ENCODE measurements at regions not wholly inside any gene's neighbourhood (a gene's known extent, or its start where the extent isn't known, plus 50 kb on each side); places are given as distances from the start of the nearest gene placed in this dataset.

DNA sequence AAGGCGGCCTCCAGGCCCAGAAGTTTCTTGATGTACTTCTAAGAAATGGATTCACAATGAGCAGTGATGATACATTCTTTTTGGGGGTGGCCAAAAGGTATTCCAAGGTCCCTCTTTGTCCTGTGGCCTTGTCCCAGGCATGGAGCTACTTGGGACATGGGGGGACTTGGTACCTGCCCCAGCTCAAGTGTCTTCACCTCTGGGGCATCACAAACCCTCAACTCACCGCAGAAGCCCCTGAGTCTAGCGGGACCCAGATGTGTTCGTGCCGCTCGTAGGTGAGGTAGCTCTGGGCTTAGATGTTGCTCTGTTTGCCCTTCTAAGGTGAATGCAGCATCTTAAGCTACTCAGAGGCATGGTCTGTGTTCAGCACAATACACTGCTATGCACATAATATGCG, 338.0 kb upstream of the IRX4 start:
- intact Hi-C loops (cut with DNase I), result no loop called here
- no peak for DNase-seq

- intact Hi-C loops (cut with DNase I), result no loop called here
- no peak for DNase-seq
Measured at GRCh38 chr5:2219149-2219776, 336.5 kb upstream of the IRX4 start.

DNA sequence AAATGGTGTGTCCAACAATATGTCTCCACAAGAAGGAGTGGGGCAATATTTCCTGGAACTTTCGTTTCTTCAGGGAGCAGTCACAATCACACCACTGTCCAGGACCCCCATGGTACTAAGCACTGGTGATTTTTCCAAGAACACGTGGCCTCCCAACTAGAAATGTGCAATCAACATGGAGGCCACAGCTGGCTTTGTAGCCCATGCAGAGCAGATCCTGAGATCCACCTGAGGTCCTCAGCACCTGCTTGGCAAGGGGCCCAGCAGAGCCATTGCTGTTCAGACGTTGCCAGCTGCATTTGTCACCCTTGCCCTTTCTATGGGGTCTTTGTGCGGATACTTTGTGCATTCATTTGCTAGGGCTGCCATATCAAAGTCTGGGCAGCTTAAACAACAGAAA, 334.5 kb upstream of the IRX4 start:
- DNase-seq, result no peak
- intact Hi-C loops (cut with DNase I), result no loop called here

GRCh38 chr5:2214910-2215590, 332.3 kb upstream of the IRX4 start:
- intact Hi-C loops (cut with DNase I), result no loop called here
- no peak for DNase-seq

DNA sequence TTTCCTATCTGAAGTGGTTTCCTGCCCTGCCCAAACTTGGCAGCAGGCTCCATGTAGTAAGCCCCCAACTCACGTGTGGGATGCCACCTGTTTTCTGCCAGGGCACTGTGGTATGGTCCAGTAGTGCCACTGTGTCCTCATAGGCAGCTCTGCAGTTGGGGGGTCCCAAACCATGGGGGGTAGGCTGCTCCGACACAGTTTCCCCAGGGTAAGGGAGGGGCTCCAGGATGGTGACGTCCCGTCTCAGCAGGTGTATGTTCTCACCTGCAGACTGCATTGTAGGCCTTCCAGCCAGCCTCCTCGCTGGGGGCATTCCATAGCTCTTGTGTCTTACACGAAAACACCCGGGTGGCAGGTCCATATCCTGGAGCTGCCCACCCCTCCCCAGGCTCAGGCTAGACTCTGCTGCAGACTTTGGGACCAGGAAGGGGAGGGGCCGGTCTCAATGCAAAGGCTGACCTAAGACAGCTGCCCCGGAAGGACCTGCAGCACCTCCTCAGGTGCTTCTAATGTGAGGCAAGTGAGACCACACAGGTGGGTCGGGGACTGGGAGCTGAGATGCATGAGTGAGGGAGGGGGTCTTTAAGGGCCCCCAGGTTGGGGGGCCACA, 330.5 kb upstream of the IRX4 start:
- DNase-seq, result no peak
- intact Hi-C loops (cut with DNase I), result no loop called here

- peak in 1 of 42 donors; percentile 34 for DNase-seq
- intact Hi-C loops (cut with DNase I), result no loop called here
Measured at GRCh38 chr5:2212481-2212880, 329.8 kb upstream of the IRX4 start.

DNA sequence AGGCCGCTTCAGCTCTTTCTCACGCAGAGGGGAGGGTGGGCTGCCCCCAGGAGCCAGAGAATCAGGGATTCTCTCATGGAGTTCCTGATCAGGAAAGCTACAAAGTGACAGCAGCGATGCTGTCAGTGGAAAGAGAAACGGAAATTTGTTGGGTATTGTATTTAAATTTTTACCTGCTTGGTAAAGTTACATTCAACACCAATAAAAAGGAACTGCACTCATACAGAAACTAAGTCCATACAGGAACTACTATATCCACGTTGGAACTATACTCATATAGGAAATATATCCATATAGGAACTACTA, 325.5 kb upstream of the IRX4 start:
- intact Hi-C loops (cut with DNase I), result no loop called here
- DNase-seq, result no peak

DNA sequence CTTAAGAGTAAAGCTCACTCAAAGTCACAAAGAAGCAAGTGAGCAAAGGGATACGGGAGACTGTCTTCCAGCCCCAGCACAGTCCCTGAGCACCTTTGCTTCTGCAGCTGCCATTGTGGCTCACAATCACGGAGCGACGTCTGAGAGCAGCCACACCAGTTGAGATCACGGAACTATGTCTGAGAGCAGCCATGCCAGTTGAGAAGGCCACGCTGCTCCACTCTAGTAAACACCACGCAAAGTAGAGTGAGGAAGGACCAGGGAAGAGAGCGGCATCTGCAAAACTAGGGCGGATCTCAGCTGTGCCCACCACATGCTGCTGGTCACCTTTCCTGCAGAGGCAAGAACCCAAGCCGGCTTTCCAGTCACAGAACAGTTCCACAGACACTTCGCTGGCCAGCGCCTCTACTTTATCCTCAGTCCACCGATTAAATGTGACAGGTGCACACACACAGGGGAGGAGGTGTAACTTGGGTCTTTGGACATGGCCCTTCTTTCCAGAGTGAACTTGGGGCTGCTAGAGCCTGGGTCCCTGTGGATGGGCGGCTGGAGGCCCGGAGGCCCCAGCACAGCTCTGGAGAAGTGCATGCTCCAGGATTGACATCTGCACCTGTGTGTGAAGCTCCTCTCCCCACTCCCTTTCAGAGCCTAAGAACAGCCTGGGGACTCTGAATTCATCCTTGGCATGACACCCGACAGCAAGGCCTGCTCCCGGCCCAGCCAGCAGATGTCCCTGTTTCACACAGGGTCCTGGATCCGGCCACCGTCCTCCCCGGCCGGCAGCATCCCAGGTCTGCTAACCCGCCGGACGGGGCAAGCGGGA, 324.9 kb upstream of the IRX4 start:
- peak in 14 of 42 donors; percentile 21 to 66 (median 44) for DNase-seq
- intact Hi-C loops (cut with DNase I), result no loop called here

DNA sequence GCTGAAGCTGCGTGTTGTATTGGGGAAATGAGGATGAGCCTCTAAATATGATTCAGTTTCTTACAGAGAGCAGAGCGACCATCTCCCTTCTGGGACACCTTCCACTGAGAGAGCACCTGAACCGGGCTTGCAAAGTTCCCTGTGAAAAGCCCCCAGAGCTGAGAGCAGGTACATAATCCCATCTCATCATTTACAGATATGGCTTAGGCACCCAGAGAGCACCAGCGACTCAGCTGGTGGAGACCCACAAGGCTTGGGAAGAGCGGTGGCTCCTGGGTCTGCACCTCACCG, 324.3 kb upstream of the IRX4 start:
- DNase-seq, result no peak
- intact Hi-C loops (cut with DNase I), result no loop called here

GRCh38 chr5:2206293-2207108, 323.8 kb upstream of the IRX4 start:
- intact Hi-C loops (cut with DNase I), result no loop called here
- peak in 3 of 42 donors; percentile 25 to 40 (median 37) for DNase-seq

- intact Hi-C loops (cut with DNase I), result no loop called here
- peak in 3 of 42 donors; percentile 27 to 34 (median 33) for DNase-seq
Measured at GRCh38 chr5:2205596-2206226, 323.0 kb upstream of the IRX4 start.

- DNase-seq, result peak in 2 of 42 donors; percentile 27 to 31
- intact Hi-C loops (cut with DNase I), result no loop called here
Measured at GRCh38 chr5:2205185-2205585, 322.5 kb upstream of the IRX4 start.

DNA sequence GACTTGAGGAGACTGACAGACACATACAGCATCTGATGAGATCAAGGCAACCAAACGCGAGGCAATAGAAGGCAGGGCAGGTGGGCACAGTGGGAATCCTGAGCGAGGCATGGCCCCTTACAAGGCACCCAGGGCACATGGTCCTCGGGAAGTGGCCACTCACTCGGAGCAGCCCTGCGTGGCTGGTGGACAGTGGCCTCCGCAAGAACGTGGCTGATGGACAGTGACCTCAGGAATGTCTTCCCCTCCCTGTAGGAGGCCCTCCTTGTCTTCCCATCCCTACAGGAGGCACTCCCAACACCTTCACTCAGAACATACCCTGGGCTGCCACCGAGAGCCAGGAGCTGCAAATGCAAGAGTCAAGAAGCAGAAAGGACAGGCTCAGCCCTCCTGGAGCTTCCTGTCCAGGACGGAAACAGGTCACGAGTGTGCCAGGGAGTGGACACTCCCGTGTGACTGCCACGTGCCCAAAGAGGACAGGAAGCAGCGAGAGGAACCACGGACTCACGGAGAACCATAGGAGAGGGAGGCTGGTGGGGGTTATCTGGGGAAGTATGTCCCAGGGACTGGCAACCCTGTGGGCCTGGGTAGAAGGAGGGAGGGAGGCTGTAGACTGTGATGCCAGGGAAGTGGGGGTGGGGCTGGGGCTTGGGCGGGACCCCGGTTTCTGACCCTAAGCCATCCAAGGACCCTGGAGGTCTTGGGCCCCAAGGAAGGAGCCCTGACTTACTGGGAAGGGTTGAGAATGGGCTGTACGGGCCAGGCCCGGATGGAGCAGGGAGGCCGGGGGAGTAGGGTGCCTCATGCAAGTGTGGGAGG, 321.9 kb upstream of the IRX4 start:
- intact Hi-C loops (cut with DNase I), result no loop called here
- peak in 3 of 42 donors; percentile 14 to 33 (median 30) for DNase-seq

DNA sequence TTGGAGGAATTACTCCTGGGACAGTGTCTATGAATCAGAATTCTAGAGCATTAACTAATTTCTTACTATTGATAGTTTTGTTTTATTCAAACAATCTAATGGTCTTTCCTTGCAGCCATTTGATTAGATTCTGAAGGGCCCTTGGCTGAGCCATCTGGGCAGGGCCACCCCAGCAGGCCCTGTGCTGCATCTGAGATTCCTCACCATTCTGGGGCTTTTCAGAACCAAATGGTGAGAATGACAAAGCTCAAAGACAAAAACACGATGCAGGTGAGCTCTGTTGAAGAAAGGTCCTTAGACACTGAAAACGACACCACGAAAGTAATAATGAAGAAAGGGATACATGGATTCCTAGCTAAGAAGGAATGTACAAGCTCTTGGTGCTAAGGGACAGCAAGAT, 321.0 kb upstream of the IRX4 start:
- intact Hi-C loops (cut with DNase I), result no loop called here
- DNase-seq, result peak in 1 of 42 donors; percentile 16

- intact Hi-C loops (cut with DNase I), result no loop called here
- peak in 3 of 42 donors; percentile 5 to 30 (median 28) for DNase-seq
Measured at GRCh38 chr5:2201832-2202231, 319.1 kb upstream of the IRX4 start.

GRCh38 chr5:2201421-2201820, 318.7 kb upstream of the IRX4 start:
- intact Hi-C loops (cut with DNase I), result no loop called here
- peak in 1 of 42 donors; percentile 2 for DNase-seq

DNA sequence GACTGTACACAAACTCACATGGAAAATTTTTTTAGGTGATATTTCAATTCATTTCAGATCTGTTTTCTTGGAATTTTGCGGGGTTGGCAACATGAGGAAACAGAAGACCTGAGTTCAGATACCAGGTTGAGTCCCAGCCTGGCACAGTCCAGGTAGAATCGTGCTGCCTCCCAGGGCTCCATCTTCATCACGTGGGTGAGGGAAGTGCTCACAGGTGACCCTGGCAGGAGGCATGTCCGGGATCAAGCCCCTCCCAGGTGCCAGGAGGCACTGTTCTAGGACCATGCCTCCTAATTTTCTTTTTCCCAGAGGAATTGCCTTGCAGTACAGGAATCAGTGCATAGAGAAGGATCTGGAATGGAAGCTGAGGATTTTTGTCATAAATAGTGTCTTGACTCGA, 318.3 kb upstream of the IRX4 start:
- intact Hi-C loops (cut with DNase I), result no loop called here
- DNase-seq, result peak in 6 of 42 donors; percentile 5 to 38 (median 10)

All from head of caudate nucleus (tissue), 42 donors.